ENCODE measurements at regions not wholly inside any gene's neighbourhood (a gene's known extent, or its start where the extent isn't known, plus 50 kb on each side); places are given as distances from the start of the nearest gene placed in this dataset.
A peak's percentile ranks its signal among the peaks of the same experiment; 100 is the strongest.
"Not testable (repeated sequence)": the region's sequence is repeated elsewhere in the genome, so short reads cannot be mapped to it uniquely, and the experiment has no call there.

- no peak for DNase-seq (ENCODE audit: extremely low read depth, low read depth)
- no peak overlapping the region for H3K4me3 ChIP-seq (replicated peaks; ENCODE audit: low read depth, low read length)
- TF ChIP-seq CTCF (IDR thresholded peaks at IDR 0.05; ENCODE audit: low read depth, low read length, missing control alignments), result no peak
Observed at GRCh38 chr13:110045919-110046318, 259.5 kb upstream of the IRS2 start.

GRCh38 chr13:110045202-110045601 lies 258.8 kb upstream of the IRS2 start:
- no peak for DNase-seq (ENCODE audit: extremely low read depth, low read depth)
- no peak for TF ChIP-seq CTCF (IDR thresholded peaks at IDR 0.05; ENCODE audit: low read depth, low read length, missing control alignments)
- no peak overlapping the region for H3K4me3 ChIP-seq (replicated peaks; ENCODE audit: low read depth, low read length)

GRCh38 chr13:110044551-110045111 lies 258.2 kb upstream of the IRS2 start:
- no peak overlapping the region for H3K4me3 ChIP-seq (replicated peaks; ENCODE audit: low read depth, low read length)
- DNase-seq (ENCODE audit: extremely low read depth, low read depth), result peak; percentile 56
- TF ChIP-seq CTCF (IDR thresholded peaks at IDR 0.05; ENCODE audit: low read depth, low read length, missing control alignments), result no peak

GRCh38 chr13:110042253-110042950 lies 256.0 kb upstream of the IRS2 start:
- no peak for DNase-seq (ENCODE audit: extremely low read depth, low read depth)
- no peak for TF ChIP-seq CTCF (IDR thresholded peaks at IDR 0.05; ENCODE audit: low read depth, low read length, missing control alignments)
- H3K4me3 ChIP-seq (replicated peaks; ENCODE audit: low read depth, low read length), result no peak overlapping the region

- DNase-seq (ENCODE audit: extremely low read depth, low read depth); H3K4me3 ChIP-seq (replicated peaks; ENCODE audit: low read depth, low read length): not testable (repeated sequence)
Observed at GRCh38 chr13:110041638-110042037, 255.3 kb upstream of the IRS2 start.

GRCh38 chr13:110037925-110038573 lies 251.7 kb upstream of the IRS2 start:
- no peak overlapping the region for H3K4me3 ChIP-seq (replicated peaks; ENCODE audit: low read depth, low read length)
- TF ChIP-seq CTCF (IDR thresholded peaks at IDR 0.05; ENCODE audit: low read depth, low read length, missing control alignments), result no peak
- DNase-seq (ENCODE audit: extremely low read depth, low read depth), result no peak

- TF ChIP-seq CTCF (IDR thresholded peaks at IDR 0.05; ENCODE audit: low read depth, low read length, missing control alignments), result no peak
- no peak overlapping the region for H3K4me3 ChIP-seq (replicated peaks; ENCODE audit: low read depth, low read length)
- no peak for DNase-seq (ENCODE audit: extremely low read depth, low read depth)
Observed at GRCh38 chr13:110036060-110036459, 249.7 kb upstream of the IRS2 start.
